ENCODE measurements at regions not wholly inside any gene's neighbourhood (a gene's known extent, or its start where the extent isn't known, plus 50 kb on each side); places are given as distances from the start of the nearest gene placed in this dataset.

DNA sequence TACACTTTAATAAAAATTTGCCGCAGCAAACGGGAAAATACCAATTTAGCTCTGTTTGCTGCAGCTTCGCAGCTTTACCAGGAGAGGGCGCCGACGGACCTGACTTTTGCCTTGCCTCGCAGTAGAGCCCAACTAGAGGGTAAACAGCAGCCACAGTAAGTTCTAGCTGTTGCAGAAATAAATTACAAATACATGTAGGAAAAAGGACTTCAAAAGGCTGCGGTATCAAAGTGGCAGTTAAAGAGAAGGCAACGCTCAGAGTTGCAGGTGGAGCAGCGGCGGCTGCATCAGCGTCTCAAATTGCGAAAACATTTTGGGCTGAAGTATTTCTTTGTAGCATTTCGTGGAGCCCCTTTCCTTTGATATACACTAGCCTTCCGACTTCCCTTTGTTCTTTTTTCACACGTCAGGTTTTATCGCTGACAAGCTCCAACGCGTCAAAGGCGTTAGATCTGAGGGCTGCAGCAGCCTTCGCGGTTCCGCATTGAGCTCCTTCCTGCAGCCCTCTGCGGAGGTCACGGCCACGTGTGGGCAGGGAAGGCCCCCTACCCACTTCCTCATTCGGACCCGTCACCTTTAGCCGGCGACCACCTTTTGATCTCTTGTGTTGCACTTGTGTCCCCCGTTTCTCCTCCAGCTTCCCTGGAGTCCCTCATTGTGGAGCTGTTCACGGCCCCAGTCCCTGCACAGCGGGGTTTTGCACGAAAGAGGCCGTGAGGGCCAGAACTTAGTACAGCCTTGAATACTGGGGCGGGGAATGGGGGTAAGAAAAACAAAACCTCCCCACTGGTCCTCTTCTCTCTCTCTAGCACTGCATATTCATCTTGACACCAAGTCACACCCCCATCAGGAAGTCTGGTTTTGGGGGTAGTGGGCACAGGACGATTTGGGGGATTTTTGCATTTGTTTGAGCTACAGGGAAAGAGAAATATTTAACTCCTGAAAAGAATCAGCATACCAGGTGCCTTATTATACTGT lies 72.8 kb downstream of the S1PR1 start:
- POLR2A ChIA-PET (ENCODE audit: low non-redundant PET), result interaction anchor here (0.7 kb wide), 1 partner anchor 1499 kb away, joined by 4 read pairs; no protein-coding TSS in a partner anchor
- H3K27me3 ChIP-seq (replicated peaks; ENCODE audit: insufficient read depth, low read depth, low read length, poor library complexity), result no peaks in the 10 kb centered on the region
- H3K4me3 ChIP-seq (ENCODE audit: low read depth, low read length, poor library complexity, severe bottlenecking), result peak overlapping the region; percentile 34
- H3K27ac ChIP-seq (ENCODE audit: low read depth, low read length, poor library complexity, severe bottlenecking), result no peak overlapping the region
- CTCF ChIA-PET, result interaction anchor here (0.6 to 3.9 kb wide), 12 partner anchors 11 to 871 kb away, joined by 3 to 48 read pairs (median 4); no protein-coding TSS in a partner anchor
- intact Hi-C loops (cut with micrococcal nuclease; ENCODE audit: unreplicated experiment), result loop anchor here (1.0 to 10.0 kb wide), 3 partner anchors 48 to 1125 kb away; no protein-coding TSS in a partner anchor
- TF ChIP-seq, protein P1, sequence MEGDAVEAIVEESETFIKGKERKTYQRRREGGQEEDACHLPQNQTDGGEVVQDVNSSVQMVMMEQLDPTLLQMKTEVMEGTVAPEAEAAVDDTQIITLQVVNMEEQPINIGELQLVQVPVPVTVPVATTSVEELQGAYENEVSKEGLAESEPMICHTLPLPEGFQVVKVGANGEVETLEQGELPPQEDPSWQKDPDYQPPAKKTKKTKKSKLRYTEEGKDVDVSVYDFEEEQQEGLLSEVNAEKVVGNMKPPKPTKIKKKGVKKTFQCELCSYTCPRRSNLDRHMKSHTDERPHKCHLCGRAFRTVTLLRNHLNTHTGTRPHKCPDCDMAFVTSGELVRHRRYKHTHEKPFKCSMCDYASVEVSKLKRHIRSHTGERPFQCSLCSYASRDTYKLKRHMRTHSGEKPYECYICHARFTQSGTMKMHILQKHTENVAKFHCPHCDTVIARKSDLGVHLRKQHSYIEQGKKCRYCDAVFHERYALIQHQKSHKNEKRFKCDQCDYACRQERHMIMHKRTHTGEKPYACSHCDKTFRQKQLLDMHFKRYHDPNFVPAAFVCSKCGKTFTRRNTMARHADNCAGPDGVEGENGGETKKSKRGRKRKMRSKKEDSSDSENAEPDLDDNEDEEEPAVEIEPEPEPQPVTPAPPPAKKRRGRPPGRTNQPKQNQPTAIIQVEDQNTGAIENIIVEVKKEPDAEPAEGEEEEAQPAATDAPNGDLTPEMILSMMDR (conservative IDR thresholded peaks at IDR 0.05; ENCODE audit: low read depth, low read length), result peak; percentile 93
- no peak for TF ChIP-seq EZH2 (IDR thresholded peaks at IDR 0.05; ENCODE audit: borderline replicate concordance, low read depth, low read length, poor library complexity, severe bottlenecking)
- H3K4me1 ChIP-seq (ENCODE audit: insufficient read depth, low read length, poor library complexity, severe bottlenecking), result peaks cover 4% of the 10 kb centered on the region
- DNase-seq (ENCODE audit: low spot score), result peak; percentile 66
- no peaks in the 10 kb centered on the region for H3K9me3 ChIP-seq (ENCODE audit: low read depth, low read length, poor library complexity, severe bottlenecking)
- H3K36me3 ChIP-seq (ENCODE audit: insufficient read depth, low read length, poor library complexity, severe bottlenecking), result no peaks in the 10 kb centered on the region
- no TSS peak for BruUV-seq (replicated peaks)

DNA sequence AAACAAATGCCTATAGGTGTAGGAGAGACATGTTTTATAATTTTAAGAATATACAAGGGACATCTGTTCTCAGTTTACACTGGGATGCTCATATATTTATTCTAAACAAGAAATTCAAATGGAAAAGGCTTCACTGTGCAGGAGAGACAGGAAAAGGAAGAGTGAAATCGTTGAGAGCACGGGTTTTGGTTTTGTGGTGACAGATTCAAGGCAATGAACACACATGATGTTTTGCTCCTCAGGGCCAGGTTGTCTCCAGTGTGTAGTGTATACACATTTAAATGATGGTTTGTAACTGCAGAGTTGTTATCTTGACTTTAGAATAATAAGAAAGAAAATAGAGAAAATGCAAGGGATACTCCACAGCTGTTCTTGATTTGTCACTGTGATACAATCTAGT lies 73.7 kb downstream of the S1PR1 start:
- no peak overlapping the region for H3K4me3 ChIP-seq (ENCODE audit: low read depth, low read length, poor library complexity, severe bottlenecking)
- intact Hi-C loops (cut with micrococcal nuclease; ENCODE audit: unreplicated experiment), result no loop called here
- TF ChIP-seq, protein P1 (conservative IDR thresholded peaks at IDR 0.05; ENCODE audit: low read depth, low read length), result no peak
- no peak for TF ChIP-seq EZH2 (IDR thresholded peaks at IDR 0.05; ENCODE audit: borderline replicate concordance, low read depth, low read length, poor library complexity, severe bottlenecking)
- H3K27ac ChIP-seq (ENCODE audit: low read depth, low read length, poor library complexity, severe bottlenecking), result no peak overlapping the region
- ChIA-PET POLR2A (ENCODE audit: low non-redundant PET) (no interaction called here), CTCF (interaction anchor here (0.6 to 3.9 kb wide), 3 partner anchors 45 to 73 kb away, joined by 3 to 48 read pairs (median 10); no protein-coding TSS in a partner anchor)
- no peak for DNase-seq (ENCODE audit: low spot score)
- no peaks in the 10 kb centered on the region for H3K9me3 ChIP-seq (ENCODE audit: low read depth, low read length, poor library complexity, severe bottlenecking)
- no peaks in the 10 kb centered on the region for H3K27me3 ChIP-seq (replicated peaks; ENCODE audit: insufficient read depth, low read depth, low read length, poor library complexity)
- H3K4me1 ChIP-seq (ENCODE audit: insufficient read depth, low read length, poor library complexity, severe bottlenecking), result peaks cover 4% of the 10 kb centered on the region
- BruUV-seq (replicated peaks), result no TSS peak
- H3K36me3 ChIP-seq (ENCODE audit: insufficient read depth, low read length, poor library complexity, severe bottlenecking), result no peaks in the 10 kb centered on the region

- TF ChIP-seq, protein P1 (conservative IDR thresholded peaks at IDR 0.05; ENCODE audit: low read depth, low read length), result no peak
- TF ChIP-seq EZH2 (IDR thresholded peaks at IDR 0.05; ENCODE audit: borderline replicate concordance, low read depth, low read length, poor library complexity, severe bottlenecking), result no peak
- H3K27me3 ChIP-seq (replicated peaks; ENCODE audit: insufficient read depth, low read depth, low read length, poor library complexity), result no peaks in the 10 kb centered on the region
- BruUV-seq (replicated peaks), result no TSS peak
- no peaks in the 10 kb centered on the region for H3K9me3 ChIP-seq (ENCODE audit: low read depth, low read length, poor library complexity, severe bottlenecking)
- peaks cover 4% of the 10 kb centered on the region for H3K4me1 ChIP-seq (ENCODE audit: insufficient read depth, low read length, poor library complexity, severe bottlenecking)
- H3K4me3 ChIP-seq (ENCODE audit: low read depth, low read length, poor library complexity, severe bottlenecking), result no peak overlapping the region
- no peak for DNase-seq (ENCODE audit: low spot score)
- H3K27ac ChIP-seq (ENCODE audit: low read depth, low read length, poor library complexity, severe bottlenecking), result no peak overlapping the region
- ChIA-PET POLR2A (ENCODE audit: low non-redundant PET) (no interaction called here), CTCF (interaction anchor here (3.9 kb wide), 1 partner anchor 47 kb away, joined by 48 read pairs; no protein-coding TSS in a partner anchor)
- H3K36me3 ChIP-seq (ENCODE audit: insufficient read depth, low read length, poor library complexity, severe bottlenecking), result no peaks in the 10 kb centered on the region
- intact Hi-C loops (cut with micrococcal nuclease; ENCODE audit: unreplicated experiment), result no loop called here
Measured at GRCh38 chr1:101311146-101311920, 74.5 kb downstream of the S1PR1 start.
